ENCODE measurements at regions not wholly inside any gene's neighbourhood (a gene's known extent, or its start where the extent isn't known, plus 50 kb on each side); places are given as distances from the start of the nearest gene placed in this dataset.

DNA sequence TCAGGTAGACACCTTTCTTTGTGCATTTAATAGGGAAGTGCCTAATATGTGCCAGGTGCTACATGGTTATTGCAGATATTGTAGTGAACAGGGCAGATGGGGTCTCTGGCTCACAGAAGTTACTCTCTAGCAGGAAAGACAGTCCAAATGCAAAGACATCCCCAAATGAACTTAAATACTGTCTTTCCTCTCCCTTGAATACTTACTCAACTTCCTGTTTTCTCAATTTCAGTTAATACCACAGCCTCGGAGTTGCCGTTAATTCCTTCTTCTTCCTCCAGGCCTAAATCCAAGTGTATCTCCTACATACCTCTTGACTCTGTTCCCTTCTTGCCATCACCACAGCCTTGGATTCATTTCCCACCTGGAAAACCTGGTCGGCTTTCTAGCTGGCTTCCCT, 134.3 kb upstream of the SESN3 start:
- TF ChIP-seq CTCF (IDR thresholded peaks at IDR 0.05), result no peak
- no peak for TF ChIP-seq EZH2 (IDR thresholded peaks at IDR 0.05; ENCODE audit: borderline replicate concordance, insufficient read depth, low read depth, low read length, poor library complexity, severe bottlenecking)

All from B cell (primary cell).